ENCODE measurements at regions not wholly inside any gene's neighbourhood (a gene's known extent, or its start where the extent isn't known, plus 50 kb on each side); places are given as distances from the start of the nearest gene placed in this dataset.

DNA sequence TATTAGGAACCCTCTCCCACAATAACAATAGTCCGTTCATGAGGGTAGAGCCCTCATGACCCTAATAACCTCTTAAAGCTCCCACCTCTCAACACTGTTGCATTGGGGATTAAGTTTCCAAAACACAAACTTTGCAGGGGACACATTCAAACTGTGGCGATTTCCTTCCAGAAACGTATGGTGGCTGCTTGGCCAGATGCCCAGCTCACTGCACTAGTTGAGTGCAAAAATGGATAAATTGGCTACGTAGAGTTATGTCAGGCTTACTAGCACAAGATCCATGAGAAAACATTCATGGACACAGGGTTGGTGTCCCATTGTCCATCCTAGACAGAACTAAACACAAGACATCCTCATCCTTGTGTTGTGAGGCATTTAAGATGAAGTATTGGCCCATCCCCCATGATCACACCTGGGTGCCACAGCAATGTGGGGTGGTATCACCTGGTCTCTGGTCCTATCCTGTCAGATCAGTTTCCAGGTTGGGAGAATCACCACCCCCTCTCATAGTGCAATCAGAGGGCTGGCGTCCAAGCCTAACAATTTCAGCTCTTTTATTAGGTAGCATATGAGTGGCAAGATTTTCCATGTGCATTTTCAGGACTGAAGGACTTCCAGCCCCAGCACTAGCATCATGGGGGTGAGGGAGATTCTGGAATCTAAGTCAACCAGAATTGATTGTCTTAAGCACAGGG, 63.4 kb upstream of the ELOVL5 start:
- in situ Hi-C loops (cut with MboI; ENCODE audit: low sequenced_read_pairs in 4 of 4) = no loop called here
- no peak for ATAC-seq
- intact Hi-C loops (cut with DNase I; ENCODE audit: low total_unique reads) = no loop called here

DNA sequence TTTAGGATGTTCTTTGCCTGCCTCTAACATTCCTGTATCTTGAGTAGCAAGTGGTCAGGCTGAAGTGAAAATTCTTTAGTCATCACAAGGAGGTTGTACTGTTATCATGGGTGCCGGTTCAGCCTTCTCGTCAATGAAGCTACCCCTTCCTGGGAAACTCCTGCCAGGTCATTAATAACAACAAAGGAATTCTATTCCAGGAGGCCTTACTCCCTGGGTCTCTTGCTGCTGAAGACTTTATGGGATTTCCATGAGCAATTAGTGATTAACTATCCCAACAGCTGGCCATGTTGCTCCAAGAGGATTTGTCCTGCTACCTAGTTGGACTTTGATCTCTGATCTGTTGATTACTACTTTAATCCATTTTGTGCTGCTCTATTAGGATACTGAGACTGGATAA, 62.7 kb upstream of the ELOVL5 start:
- DNase-seq (no peak), ATAC-seq (no peak)
- Histone ChIP-seq H3K27ac (no peak overlapping the region), H3K4me1 (no peaks in the 10 kb centered on the region), H3K9me3 (no peaks in the 10 kb centered on the region), H3K27me3 (no peaks in the 10 kb centered on the region), H3K36me3 (no peaks in the 10 kb centered on the region), H3K4me3 (no peak overlapping the region)
- in situ Hi-C loops (cut with MboI; ENCODE audit: low sequenced_read_pairs in 4 of 4) (no loop called here), intact Hi-C loops (cut with DNase I; ENCODE audit: low total_unique reads) (no loop called here)
- TF ChIP-seq, protein P1, sequence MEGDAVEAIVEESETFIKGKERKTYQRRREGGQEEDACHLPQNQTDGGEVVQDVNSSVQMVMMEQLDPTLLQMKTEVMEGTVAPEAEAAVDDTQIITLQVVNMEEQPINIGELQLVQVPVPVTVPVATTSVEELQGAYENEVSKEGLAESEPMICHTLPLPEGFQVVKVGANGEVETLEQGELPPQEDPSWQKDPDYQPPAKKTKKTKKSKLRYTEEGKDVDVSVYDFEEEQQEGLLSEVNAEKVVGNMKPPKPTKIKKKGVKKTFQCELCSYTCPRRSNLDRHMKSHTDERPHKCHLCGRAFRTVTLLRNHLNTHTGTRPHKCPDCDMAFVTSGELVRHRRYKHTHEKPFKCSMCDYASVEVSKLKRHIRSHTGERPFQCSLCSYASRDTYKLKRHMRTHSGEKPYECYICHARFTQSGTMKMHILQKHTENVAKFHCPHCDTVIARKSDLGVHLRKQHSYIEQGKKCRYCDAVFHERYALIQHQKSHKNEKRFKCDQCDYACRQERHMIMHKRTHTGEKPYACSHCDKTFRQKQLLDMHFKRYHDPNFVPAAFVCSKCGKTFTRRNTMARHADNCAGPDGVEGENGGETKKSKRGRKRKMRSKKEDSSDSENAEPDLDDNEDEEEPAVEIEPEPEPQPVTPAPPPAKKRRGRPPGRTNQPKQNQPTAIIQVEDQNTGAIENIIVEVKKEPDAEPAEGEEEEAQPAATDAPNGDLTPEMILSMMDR (IDR thresholded peaks at IDR 0.05 in 4 of 5, conservative IDR thresholded peaks at IDR 0.05 in 1 of 5) = no peak
- no peak for TF ChIP-seq POLR2A (IDR thresholded peaks at IDR 0.05)

More for the DNA sequence above, 63.4 kb upstream of the ELOVL5 start:
- Histone ChIP-seq H3K27me3 (no peaks in the 10 kb centered on the region), H3K27ac (no peak overlapping the region), H3K36me3 (no peaks in the 10 kb centered on the region), H3K9me3 (no peaks in the 10 kb centered on the region), H3K4me1 (no peaks in the 10 kb centered on the region), H3K4me3 (no peak overlapping the region)
- no peak for DNase-seq
- TF ChIP-seq, protein P1 (IDR thresholded peaks at IDR 0.05 in 4 of 5, conservative IDR thresholded peaks at IDR 0.05 in 1 of 5) = no peak
- TF ChIP-seq POLR2A (IDR thresholded peaks at IDR 0.05) = no peak

DNA sequence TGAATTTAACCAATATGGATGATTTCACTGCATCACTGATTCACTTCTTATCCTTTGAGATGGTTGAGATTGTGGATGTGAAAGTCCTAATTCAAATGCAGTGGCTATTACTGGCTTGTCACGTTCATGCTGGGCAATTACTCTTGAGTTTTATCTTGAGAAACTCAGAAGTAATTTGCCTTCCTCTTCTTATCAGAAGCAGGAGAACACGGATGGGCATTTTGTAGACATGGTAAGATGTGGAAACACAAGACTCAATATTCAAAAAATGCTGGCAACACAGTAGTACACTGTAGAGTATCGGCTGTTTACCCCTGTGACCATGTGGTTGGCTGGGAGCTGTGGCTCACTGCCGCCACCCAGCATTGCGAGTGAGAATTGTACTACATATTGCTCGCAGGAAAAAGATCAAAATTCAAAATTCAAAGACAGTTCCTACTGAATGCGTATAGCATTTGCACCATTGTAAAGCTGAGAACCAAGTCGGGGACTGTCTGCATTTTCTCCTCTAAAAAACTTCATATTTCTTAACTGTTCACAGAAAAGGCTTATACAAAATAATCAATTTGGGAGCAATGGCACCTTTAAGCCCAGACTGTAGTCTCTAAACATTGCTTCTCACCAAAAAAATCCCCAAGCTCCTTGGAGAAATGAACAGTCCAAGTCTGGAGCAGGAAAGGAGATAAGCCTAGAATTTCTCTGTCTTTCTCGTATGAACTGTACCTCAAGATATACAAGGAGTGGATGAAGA, 61.9 kb upstream of the ELOVL5 start:
- ATAC-seq (no peak), DNase-seq (no peak)
- Histone ChIP-seq H3K4me1 (no peaks in the 10 kb centered on the region), H3K4me3 (no peak overlapping the region), H3K9me3 (no peaks in the 10 kb centered on the region), H3K36me3 (no peaks in the 10 kb centered on the region), H3K27ac (no peak overlapping the region), H3K27me3 (no peaks in the 10 kb centered on the region)
- intact Hi-C loops (cut with DNase I; ENCODE audit: low total_unique reads) = no loop called here
- in situ Hi-C loops (cut with MboI; ENCODE audit: low sequenced_read_pairs in 4 of 4) = no loop called here
- TF ChIP-seq, protein P1 (IDR thresholded peaks at IDR 0.05 in 4 of 5, conservative IDR thresholded peaks at IDR 0.05 in 1 of 5) = peak in 2 of 5 experiments; percentile 31 to 40
- no peak for TF ChIP-seq POLR2A (IDR thresholded peaks at IDR 0.05)

DNA sequence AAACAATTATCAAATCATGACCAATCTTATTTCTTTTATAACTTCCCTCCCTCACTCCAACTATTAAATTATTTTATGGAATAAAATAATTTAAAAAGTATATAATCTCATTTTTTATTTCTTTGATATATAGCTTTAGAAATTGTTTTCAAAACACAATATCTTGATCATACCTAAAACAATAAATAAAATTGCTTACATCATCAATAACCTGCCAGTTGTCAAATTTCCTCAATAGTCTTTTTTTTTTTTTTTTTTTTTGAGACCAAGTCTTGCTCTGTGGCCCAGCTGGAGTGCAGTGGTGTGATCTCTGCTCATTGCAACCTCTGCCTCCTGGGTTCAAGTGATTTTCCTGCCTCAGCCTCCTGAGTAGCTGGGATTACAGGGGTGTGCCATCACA, 60.1 kb upstream of the ELOVL5 start:
- Histone ChIP-seq H3K4me1 (no peaks in the 10 kb centered on the region), H3K27ac (no peak overlapping the region), H3K36me3 (no peaks in the 10 kb centered on the region), H3K9me3 (no peaks in the 10 kb centered on the region), H3K4me3 (no peak overlapping the region), H3K27me3 (no peaks in the 10 kb centered on the region)
- in situ Hi-C loops (cut with MboI; ENCODE audit: low sequenced_read_pairs in 4 of 4) = no loop called here
- no peak for DNase-seq
- no peak for TF ChIP-seq POLR2A (IDR thresholded peaks at IDR 0.05)
- TF ChIP-seq, protein P1 (IDR thresholded peaks at IDR 0.05 in 4 of 5, conservative IDR thresholded peaks at IDR 0.05 in 1 of 5) = no peak
- no peak for ATAC-seq
- intact Hi-C loops (cut with DNase I; ENCODE audit: low total_unique reads) = no loop called here

Measured in gastrocnemius medialis (tissue), 4 donors.